ENCODE measurements at regions not wholly inside any gene's neighbourhood (a gene's known extent, or its start where the extent isn't known, plus 50 kb on each side); places are given as distances from the start of the nearest gene placed in this dataset.

GRCh38 chr4:130335417-130336194 is 1239.7 kb downstream of the C4orf33 start:
- TF ChIP-seq CTCF (IDR thresholded peaks at IDR 0.05): no peak
- no peak for TF ChIP-seq POLR2AphosphoS5 (IDR thresholded peaks at IDR 0.05)
